Muscle layer of colon (tissue), 2 donors: ENCODE measurements at regions not wholly inside any gene's neighbourhood (a gene's known extent, or its start where the extent isn't known, plus 50 kb on each side); places are given as distances from the start of the nearest gene placed in this dataset.

Experiments
- H3K27ac ChIP-seq: one replicate; pipeline ENCODE4 v1.7.0; 2013; ENCODE audit warnings: low read depth, mild to moderate bottlenecking, low read length, moderate library complexity
- H3K27me3 ChIP-seq, 2 donors: one replicate each; pipeline ENCODE4 v1.7.0; 2013; ENCODE audit warnings: low read length in 2 of 2, mild to moderate bottlenecking in 2 of 2; ENCODE audit not compliant: insufficient read depth in 2 of 2, control insufficient read depth in 1 of 2
- H3K36me3 ChIP-seq: one replicate; pipeline ENCODE4 v1.7.0; 2013; ENCODE audit warnings: mild to moderate bottlenecking, low read length; ENCODE audit not compliant: insufficient read depth
- H3K4me1 ChIP-seq: one replicate; pipeline ENCODE4 v1.7.0; 2013; ENCODE audit warnings: mild to moderate bottlenecking, low read length; ENCODE audit not compliant: insufficient read depth
- H3K4me3 ChIP-seq, 2 donors: one replicate each; pipeline ENCODE4 v1.7.0; 2013; ENCODE audit warnings: low read length in 2 of 2, low read depth in 1 of 2, mild to moderate bottlenecking in 1 of 2, moderate library complexity in 1 of 2
- H3K9ac ChIP-seq: one replicate; pipeline ENCODE4 v1.7.0; 2013; ENCODE audit warnings: low read length
- H3K9me3 ChIP-seq: one replicate; pipeline ENCODE4 v1.7.0; 2013; ENCODE audit warnings: mild to moderate bottlenecking, low read length
- donor health status: abdominal sarcoma.
- donor health status: Adenocarcinoma of cecum.

DNA sequence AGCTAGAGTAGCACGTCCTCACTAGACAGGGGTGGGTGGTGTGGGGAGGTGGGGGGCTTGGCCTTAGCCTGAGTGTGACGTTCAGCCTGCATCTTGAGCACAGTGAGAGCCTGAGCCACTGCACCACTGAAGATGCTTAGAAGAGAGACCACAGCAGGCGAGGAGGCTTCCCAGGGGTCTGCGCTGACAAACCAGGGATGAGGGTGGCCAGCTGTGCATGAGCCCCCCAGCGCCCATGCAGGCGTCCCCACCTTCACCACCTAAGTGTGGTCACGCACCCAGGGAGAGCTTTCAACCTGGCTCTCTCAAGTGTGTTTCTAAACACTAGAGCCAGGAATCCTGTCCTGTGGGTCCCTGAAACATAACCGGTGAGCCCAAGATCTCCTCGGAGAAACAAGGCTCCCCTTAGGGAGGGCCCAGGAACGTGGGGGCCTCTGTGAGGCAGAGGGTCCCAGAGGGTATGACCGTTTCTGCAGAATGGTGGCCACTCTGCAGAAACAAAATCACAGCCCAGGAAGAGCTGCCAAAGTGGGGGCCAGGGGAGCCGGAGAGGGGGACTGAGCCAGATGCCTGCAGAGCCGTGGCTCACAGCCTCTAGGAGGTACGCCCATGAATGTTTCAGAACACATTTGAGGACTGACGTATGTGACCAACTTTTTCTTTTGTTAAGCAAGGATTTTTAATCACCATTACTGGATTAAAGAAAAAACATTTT lies 85.2 kb upstream of the INSIG1 start:
- H3K4me3 ChIP-seq = no peak overlapping the region
- H3K36me3 ChIP-seq = no peaks in the 10 kb centered on the region
- no peak overlapping the region for H3K9ac ChIP-seq
- peaks cover 10% of the 10 kb centered on the region for H3K4me1 ChIP-seq
- H3K27me3 ChIP-seq = peaks cover 0 to 28% of the 10 kb centered on the region in 2 donors
- no peak overlapping the region for H3K27ac ChIP-seq
- H3K9me3 ChIP-seq = no peaks in the 10 kb centered on the region

DNA sequence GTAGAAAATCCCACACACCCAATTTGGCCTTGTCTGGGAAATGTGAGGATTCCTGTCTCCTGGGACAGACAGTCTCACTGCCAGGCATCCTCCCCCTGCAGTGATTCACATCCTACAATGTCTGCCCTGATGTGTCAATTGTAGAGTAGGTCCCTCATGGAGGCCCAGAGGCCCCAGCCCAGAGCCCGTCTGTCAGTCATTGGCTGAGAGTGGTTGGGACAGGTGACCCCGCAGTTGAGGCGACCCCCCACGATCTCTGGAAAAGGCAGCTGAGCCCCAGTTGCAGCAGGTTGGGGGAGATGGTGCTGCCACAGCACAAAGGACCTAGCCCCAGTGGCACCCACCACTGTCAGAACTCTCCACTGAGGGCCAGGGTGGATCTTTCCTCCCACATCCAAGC lies 84.3 kb upstream of the INSIG1 start:
- no peak overlapping the region for H3K27ac ChIP-seq
- H3K4me3 ChIP-seq = no peak overlapping the region
- no peak overlapping the region for H3K9ac ChIP-seq
- peaks cover 10% of the 10 kb centered on the region for H3K4me1 ChIP-seq
- H3K27me3 ChIP-seq = peaks cover 0 to 28% of the 10 kb centered on the region in 2 donors
- H3K9me3 ChIP-seq = no peaks in the 10 kb centered on the region
- H3K36me3 ChIP-seq = no peaks in the 10 kb centered on the region

DNA sequence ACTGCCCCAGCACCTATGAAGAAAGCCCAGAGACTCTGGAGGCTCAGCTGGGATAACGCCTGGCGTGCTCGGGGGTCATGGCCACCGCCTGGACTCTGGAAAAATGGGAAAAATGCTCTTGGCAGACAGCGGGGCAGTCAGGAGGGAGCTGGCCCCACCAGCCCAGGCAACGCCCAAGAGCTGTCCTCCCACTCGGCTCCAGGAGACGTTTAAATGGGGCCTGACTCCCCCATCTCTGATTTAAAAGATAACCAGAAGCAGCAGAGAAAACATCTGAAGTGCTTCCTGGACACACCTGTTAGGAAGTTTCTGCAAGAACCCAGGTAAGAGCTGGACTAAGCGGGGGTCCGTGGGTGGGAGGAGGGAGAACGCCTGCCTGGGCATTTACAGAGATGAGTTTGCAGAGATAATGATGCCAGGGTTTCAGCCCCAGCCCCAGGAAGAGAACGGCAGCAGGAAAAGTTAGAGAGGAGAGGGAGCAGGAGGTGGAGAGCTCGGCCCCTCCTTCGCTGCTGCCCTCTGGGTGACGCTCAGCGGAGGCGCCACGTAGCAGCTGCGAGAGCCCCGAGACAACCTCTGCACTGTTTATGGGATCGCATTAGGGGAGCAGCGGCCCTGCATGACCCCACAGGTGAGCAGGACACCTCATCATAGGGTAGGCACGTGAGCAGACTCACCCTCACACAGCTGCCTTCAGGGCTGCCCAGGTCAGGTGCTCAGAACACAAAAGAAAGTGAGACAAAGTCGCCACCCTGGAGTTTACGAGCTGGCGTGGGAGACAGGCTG lies 83.5 kb upstream of the INSIG1 start:
- H3K4me3 ChIP-seq = peak overlapping the region in 1 of 2 donors; percentile 47
- no peak overlapping the region for H3K9ac ChIP-seq
- H3K9me3 ChIP-seq = no peaks in the 10 kb centered on the region
- H3K36me3 ChIP-seq = no peaks in the 10 kb centered on the region
- H3K27me3 ChIP-seq = peaks cover 0 to 28% of the 10 kb centered on the region in 2 donors
- peaks cover 10% of the 10 kb centered on the region for H3K4me1 ChIP-seq
- H3K27ac ChIP-seq = no peak overlapping the region

DNA sequence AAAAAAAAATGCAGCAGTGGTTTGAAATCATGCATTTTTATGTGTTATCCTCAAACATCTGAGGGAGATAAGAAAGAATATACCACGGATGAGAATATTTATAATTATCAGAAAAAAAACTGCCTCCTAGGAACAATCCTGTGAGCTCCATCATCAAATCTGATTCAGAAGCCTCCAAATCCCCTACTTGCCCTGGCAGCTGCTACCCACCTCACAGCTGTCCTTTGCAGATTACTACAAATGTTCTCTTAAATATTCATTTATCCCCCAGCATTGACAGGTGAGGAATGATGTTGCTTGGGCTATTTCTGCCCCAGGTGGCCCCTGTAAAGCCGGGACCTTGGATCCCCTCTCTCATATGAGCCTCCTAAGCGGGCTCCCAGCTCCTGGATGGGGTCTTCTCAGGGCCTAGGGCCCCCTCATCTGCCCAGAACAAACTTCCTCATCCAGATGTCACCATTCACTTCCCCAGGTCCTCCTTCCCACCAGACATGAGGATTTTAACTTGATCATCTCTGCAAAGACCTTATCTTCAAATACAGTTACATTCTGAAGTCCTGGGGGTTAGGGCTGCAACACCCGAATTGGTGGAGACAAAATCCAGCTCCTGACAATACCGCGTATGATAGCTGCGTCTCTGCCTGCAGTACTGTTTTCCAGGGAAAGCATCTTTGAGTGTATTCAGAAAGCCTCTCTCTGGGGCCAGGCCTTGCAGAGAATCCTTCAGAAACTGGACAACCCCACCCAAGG lies 81.9 kb upstream of the INSIG1 start:
- Histone ChIP-seq H3K27ac (no peak overlapping the region), H3K9ac (no peak overlapping the region), H3K27me3 (peaks cover 0 to 24% of the 10 kb centered on the region in 2 donors), H3K9me3 (no peaks in the 10 kb centered on the region), H3K4me1 (peaks cover 10% of the 10 kb centered on the region), H3K36me3 (no peaks in the 10 kb centered on the region), H3K4me3 (no peak overlapping the region)

DNA sequence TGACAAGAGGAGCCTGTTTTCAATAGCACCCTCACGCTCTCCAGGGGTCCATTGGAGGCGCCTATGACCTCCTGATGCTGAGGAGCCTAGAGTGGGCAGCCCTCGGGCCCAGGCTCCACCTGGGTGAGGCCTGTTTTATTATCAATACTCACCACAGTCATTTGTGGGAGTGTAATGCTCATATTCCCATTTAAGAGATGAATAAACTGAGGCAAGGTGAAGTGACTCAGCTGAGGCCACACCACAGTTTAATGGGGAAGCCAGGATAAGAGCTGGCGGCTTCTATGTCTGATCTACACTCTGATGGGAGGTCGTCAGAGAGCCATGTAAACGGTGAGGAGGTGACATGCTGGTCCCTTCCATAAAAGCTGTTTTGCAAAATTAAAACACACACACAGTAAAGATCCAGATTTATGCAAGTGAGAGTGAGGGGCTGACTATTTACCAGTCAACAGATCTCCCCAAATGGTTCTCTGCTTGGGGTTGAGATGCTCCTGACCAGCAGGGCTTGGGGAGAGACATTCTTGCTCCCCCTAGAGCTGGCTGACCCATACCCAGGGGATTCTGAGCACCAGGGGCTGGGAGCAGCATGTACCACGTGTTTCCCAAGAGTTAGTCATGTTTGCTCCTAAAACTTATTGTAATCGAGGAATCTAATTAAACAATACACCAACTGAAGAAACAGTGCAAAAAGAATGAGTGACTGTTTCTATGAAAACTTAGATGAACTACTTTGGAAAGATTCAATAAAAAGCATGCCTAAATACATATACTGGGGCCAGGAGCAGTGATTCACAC lies 81.0 kb upstream of the INSIG1 start:
- Histone ChIP-seq H3K27ac (no peak overlapping the region), H3K27me3 (peaks cover 0 to 24% of the 10 kb centered on the region in 2 donors), H3K4me1 (peaks cover 10% of the 10 kb centered on the region), H3K9ac (no peak overlapping the region), H3K4me3 (no peak overlapping the region), H3K36me3 (no peaks in the 10 kb centered on the region), H3K9me3 (no peaks in the 10 kb centered on the region)

DNA sequence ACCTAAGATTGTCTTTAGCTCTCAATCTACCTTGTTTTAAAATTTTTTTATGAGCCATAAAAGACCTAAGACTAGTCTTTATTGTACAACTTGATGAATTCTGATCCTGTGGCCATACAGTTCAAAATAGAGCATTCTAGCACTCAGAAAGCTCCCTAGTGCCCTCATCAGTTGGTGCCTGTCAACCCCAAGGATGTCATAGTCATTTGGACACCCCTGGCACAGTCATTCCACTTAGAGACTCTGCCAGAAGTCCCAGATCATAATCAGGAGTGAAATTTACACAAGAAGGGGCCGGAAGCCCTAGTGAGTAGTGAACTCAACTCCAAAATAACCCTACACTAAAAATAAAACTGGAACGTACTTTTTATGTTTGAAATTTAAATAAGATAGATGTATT lies 80.0 kb upstream of the INSIG1 start:
- Histone ChIP-seq H3K36me3 (no peaks in the 10 kb centered on the region), H3K9ac (no peak overlapping the region), H3K9me3 (no peaks in the 10 kb centered on the region), H3K4me3 (no peak overlapping the region), H3K27me3 (peaks cover 0 to 21% of the 10 kb centered on the region in 2 donors), H3K4me1 (peaks cover 10% of the 10 kb centered on the region), H3K27ac (no peak overlapping the region)

DNA sequence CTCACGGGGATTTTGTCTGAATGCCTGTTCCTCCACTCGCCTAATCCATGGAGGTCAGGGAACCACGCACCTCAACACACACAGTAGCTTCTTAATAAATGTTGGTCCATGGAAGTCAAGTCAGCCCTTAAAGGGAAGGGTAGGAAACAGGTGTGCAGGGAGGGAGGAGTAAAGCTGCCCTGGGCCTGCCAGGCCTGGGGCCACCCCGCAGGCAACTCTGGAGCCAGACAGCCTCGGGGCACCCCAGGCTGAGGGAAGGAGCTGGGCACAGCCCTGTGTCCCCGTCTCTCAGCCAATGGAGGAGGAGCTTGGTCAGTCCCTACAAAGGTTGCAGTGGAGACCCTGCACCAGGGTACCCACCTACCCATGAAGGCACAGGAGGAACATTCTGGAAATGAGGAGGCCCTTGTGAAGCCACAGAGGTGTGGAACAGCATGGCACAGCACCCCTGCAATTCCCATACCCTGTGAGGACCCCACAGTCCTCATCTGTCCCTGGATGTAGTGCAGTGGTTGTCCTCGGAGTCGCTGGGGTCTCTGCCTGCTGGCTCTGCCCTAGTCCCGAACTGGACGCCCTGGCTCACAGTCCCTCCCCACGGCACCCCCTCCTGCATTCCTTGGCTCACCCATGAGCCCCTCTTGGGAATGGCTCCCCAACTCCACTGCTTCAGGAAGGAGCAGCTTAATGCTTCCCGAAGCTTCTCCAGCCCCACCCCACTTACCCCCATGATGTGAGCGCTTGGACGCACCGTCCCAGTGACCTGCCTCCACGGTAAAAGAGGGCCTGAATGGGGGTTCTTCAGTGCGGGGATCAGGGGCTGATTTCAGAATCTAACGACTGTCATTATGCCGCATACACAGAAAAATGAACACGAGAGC lies 79.2 kb upstream of the INSIG1 start:
- Histone ChIP-seq H3K4me1 (peaks cover 10% of the 10 kb centered on the region), H3K27me3 (peaks cover 0 to 17% of the 10 kb centered on the region in 2 donors), H3K9ac (no peak overlapping the region), H3K4me3 (no peak overlapping the region), H3K36me3 (no peaks in the 10 kb centered on the region), H3K27ac (no peak overlapping the region), H3K9me3 (no peaks in the 10 kb centered on the region)

DNA sequence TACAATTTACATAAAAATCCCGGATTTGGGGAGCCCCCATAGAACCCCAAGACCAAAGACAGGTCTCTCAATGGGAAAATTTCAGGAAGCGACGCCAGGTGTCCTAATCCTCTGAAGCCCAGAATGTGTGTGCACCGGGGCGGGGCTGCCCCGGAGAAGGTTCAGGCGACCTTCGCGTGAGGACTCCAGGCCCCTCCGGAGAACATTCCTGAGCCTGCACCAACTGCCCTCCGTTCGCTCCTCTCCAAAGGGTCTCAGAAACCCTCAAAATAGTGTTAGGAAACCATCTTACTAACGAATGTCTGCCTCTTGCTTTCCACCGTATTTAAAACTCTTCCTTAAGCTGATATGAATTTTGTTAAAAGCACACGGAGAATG lies 78.5 kb upstream of the INSIG1 start:
- Histone ChIP-seq H3K4me1 (peaks cover 8% of the 10 kb centered on the region), H3K36me3 (no peaks in the 10 kb centered on the region), H3K27ac (no peak overlapping the region), H3K9me3 (no peaks in the 10 kb centered on the region), H3K27me3 (peaks cover 0 to 11% of the 10 kb centered on the region in 2 donors), H3K9ac (no peak overlapping the region), H3K4me3 (no peak overlapping the region)

DNA sequence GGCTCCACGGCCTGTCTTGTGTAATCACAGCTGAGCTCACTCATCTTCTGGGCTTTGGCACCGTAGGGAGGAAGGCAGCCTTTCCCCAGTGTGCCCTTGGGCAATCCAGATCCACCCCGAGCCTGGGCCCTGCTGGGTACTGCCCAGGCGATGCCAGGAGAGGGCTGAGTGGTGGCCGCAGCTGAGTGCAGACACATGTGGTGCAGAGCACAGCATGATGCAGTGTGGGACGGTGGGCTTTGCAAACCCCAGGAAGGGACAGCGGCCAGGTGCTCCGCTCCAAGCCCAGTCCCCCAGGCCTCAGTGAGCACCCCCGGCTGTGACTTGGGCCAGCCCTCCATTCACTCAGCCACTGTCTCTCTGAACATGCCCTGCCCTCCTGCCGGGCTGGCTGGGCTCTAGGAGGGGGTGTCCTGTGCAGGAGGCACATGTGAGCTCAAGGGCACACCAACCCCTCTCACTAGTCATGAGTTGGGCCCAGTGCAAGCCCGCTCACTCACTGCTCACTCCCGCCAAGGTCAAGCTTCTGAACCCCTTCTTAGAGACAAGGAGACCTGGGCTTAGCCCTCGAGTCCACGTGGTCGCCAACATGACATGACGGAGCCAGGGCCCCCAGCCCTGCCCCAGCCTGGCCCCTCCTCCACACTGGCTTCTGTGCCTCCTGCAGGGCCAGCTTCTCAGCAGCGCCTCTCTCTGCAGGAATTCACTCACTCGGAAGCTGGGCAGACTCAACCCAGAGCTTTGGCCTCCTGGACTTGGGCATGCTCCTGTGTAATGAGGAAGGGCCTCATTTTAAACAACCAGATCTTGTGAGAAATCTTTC lies 77.5 kb upstream of the INSIG1 start:
- no peak overlapping the region for H3K27ac ChIP-seq

DNA sequence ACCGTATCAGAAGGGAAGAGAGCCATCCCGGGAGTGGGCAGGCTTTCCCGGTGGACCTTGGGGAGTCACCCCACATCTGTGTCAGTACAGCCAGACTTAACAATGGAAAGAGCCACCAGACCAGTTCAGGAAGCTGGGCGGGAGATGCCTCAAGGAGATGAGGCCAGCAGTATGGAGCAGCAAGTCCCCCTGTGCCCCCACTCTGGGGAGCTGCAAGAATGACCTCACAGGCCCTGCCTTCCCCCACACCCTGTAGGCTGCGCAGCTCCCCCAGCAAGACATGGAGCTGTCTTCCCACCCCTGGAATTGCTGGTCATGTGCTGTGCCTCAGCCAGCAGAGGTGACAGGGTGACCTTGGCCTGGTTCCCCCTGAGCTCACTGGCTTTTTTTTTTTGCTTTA lies 76.8 kb upstream of the INSIG1 start:
- no peaks in the 10 kb centered on the region for H3K4me1 ChIP-seq
- H3K27me3 ChIP-seq = no peaks in the 10 kb centered on the region
- no peak overlapping the region for H3K27ac ChIP-seq

More for the DNA sequence above, 77.5 kb upstream of the INSIG1 start:
- no peaks in the 10 kb centered on the region for H3K4me1 ChIP-seq
- H3K27me3 ChIP-seq = peaks cover 0 to 1% of the 10 kb centered on the region in 2 donors
- H3K9ac ChIP-seq = no peak overlapping the region
- H3K36me3 ChIP-seq = no peaks in the 10 kb centered on the region
- no peak overlapping the region for H3K4me3 ChIP-seq
- H3K9me3 ChIP-seq = no peaks in the 10 kb centered on the region

More for the DNA sequence above, 76.8 kb upstream of the INSIG1 start:
- H3K9ac ChIP-seq = no peak overlapping the region
- no peaks in the 10 kb centered on the region for H3K36me3 ChIP-seq
- H3K9me3 ChIP-seq = no peaks in the 10 kb centered on the region
- no peak overlapping the region for H3K4me3 ChIP-seq
